WTC11 (cell line): ENCODE measurements at regions not wholly inside any gene's neighbourhood (a gene's known extent, or its start where the extent isn't known, plus 50 kb on each side); places are given as distances from the start of the nearest gene placed in this dataset.

ENCODE experiments used
- ATAC-seq: fragments of 200-7000 bp; cut with Tn5 transposase; 2 replicates; pipeline ENCODE4 v1.10.0; 2021; ENCODE audit warnings: mild to moderate bottlenecking, moderate library complexity
- CTCF ChIA-PET: fragments of 300-600 bp; sonication (Branson Sonifier 250); formaldehyde crosslinking; loops from one replicate; lab custom pipeline; 2021; ENCODE audit warnings: antibody characterized with exemption; lab: Charles Lee
- POLR2A ChIA-PET: fragments of 350-600 bp; sonication (Branson Sonifier 250); formaldehyde crosslinking; loops from one replicate; lab custom pipeline; 2021; ENCODE audit warnings: antibody characterized with exemption; lab: Charles Lee
- DNase-seq: peaks from one replicate; pipeline ENCODE4 v3.0.0; 2021; ENCODE audit warnings: low spot score
- H3K27ac Mint-ChIP-seq: 2 replicates; pipeline ENCODE4 v1.8.0; 2021; ENCODE audit warnings: mixed read lengths
- H3K27me3 Mint-ChIP-seq: 2 replicates; pipeline ENCODE4 v1.8.0; 2021; ENCODE audit warnings: low read depth, mild to moderate bottlenecking, moderate library complexity, mixed read lengths
- H3K36me3 Mint-ChIP-seq: 2 replicates; pipeline ENCODE4 v1.8.0; 2021; ENCODE audit warnings: mixed read lengths
- H3K4me1 Mint-ChIP-seq: 2 replicates; pipeline ENCODE4 v1.8.0; 2022; ENCODE audit warnings: mixed read lengths
- H3K4me3 Mint-ChIP-seq: 2 replicates; pipeline ENCODE4 v1.8.0; 2021; ENCODE audit warnings: mild to moderate bottlenecking, moderate library complexity, mixed read lengths
- H3K9me3 Mint-ChIP-seq: 2 replicates; pipeline ENCODE4 v1.8.0; 2021; ENCODE audit warnings: mixed read lengths
- CBFB ChIP-seq: sonication (generic); formaldehyde crosslinking; IDR thresholded peaks from 2 replicates; pipeline ENCODE4 v1.8.1; 2022; ENCODE audit warnings: mild to moderate bottlenecking, low read depth, missing genetic modification reagents
- ESRRA ChIP-seq: sonication (generic); formaldehyde crosslinking; IDR thresholded peaks from 2 replicates; pipeline ENCODE4 v1.8.1; 2022; ENCODE audit warnings: mild to moderate bottlenecking, missing genetic modification reagents, borderline replicate concordance
- ETV6 ChIP-seq: sonication (generic); formaldehyde crosslinking; IDR thresholded peaks from 2 replicates; pipeline ENCODE4 v1.8.1; 2022; ENCODE audit warnings: mild to moderate bottlenecking, missing genetic modification reagents
- FOXP4 ChIP-seq: sonication (generic); formaldehyde crosslinking; IDR thresholded peaks from 2 replicates; pipeline ENCODE4 v1.8.0; 2022; ENCODE audit warnings: mild to moderate bottlenecking, missing genetic modification reagents
- GTF2I ChIP-seq: fragments of 250-450 bp; sonication (Bioruptor Pico); conservative IDR thresholded peaks from 2 replicates; pipeline ENCODE4 v1.4.0; 2021; ENCODE audit warnings: mild to moderate bottlenecking
- HMGA2 ChIP-seq: fragments of 250-450 bp; sonication (Bioruptor Pico); IDR thresholded peaks from 2 replicates; pipeline ENCODE4 v1.4.0; 2021; ENCODE audit warnings: mild to moderate bottlenecking, moderate library complexity
- JAZF1 ChIP-seq: fragments of 250-450 bp; sonication (Bioruptor Pico); IDR thresholded peaks from 2 replicates; pipeline ENCODE4 v1.9.0; 2021; ENCODE audit warnings: moderate library complexity, mild to moderate bottlenecking, inconsistent platforms
- MXD4 ChIP-seq: fragments of 250-450 bp; sonication (Bioruptor Pico); IDR thresholded peaks from 2 replicates; pipeline ENCODE4 v1.8.0; 2021; ENCODE audit warnings: mild to moderate bottlenecking, moderate library complexity, borderline replicate concordance
- NFE2L1 ChIP-seq: sonication (generic); formaldehyde crosslinking; IDR thresholded peaks from 2 replicates; pipeline ENCODE4 v1.8.1; 2023; ENCODE audit warnings: missing genetic modification reagents
- RELA ChIP-seq: sonication (generic); formaldehyde crosslinking; IDR thresholded peaks from 2 replicates; pipeline ENCODE4 v1.8.1; 2022; ENCODE audit warnings: missing genetic modification reagents, mild to moderate bottlenecking, borderline replicate concordance
- SMAD4 ChIP-seq: sonication (generic); formaldehyde crosslinking; IDR thresholded peaks from 2 replicates; pipeline ENCODE4 v1.8.0; 2022; ENCODE audit warnings: mild to moderate bottlenecking, missing genetic modification reagents
- SP1 ChIP-seq: sonication (generic); formaldehyde crosslinking; conservative IDR thresholded peaks from 2 replicates; pipeline ENCODE4 v1.8.1; 2022; ENCODE audit warnings: missing genetic modification reagents
- TEAD1 ChIP-seq: sonication (generic); formaldehyde crosslinking; IDR thresholded peaks from 2 replicates; pipeline ENCODE4 v1.8.0; 2022; ENCODE audit warnings: mild to moderate bottlenecking, missing genetic modification reagents
- TP53 ChIP-seq: sonication (generic); formaldehyde crosslinking; IDR thresholded peaks from 2 replicates; pipeline ENCODE4 v1.8.1; 2023; ENCODE audit warnings: mild to moderate bottlenecking, missing genetic modification reagents
- ZNF121 ChIP-seq: sonication (generic); formaldehyde crosslinking; IDR thresholded peaks from 2 replicates; pipeline ENCODE4 v1.8.0; 2023; ENCODE audit warnings: missing genetic modification reagents
- ZNF138 ChIP-seq: sonication (generic); formaldehyde crosslinking; conservative IDR thresholded peaks from 2 replicates; pipeline ENCODE4 v1.8.1; 2022; ENCODE audit warnings: mild to moderate bottlenecking, moderate library complexity, missing genetic modification reagents
- ZNF232 ChIP-seq: sonication (generic); formaldehyde crosslinking; IDR thresholded peaks from 2 replicates; pipeline ENCODE4 v1.8.0; 2022; ENCODE audit warnings: mild to moderate bottlenecking, missing genetic modification reagents
- ZNF423 ChIP-seq: fragments of 250-450 bp; sonication (Bioruptor Pico); IDR thresholded peaks from 2 replicates; pipeline ENCODE4 v2.1.2; 2022; ENCODE audit warnings: mild to moderate bottlenecking, moderate library complexity
- ZNF425 ChIP-seq: fragments of 250-450 bp; sonication (Bioruptor Pico); conservative IDR thresholded peaks from 2 replicates; pipeline ENCODE4 v1.9.0; 2021; ENCODE audit warnings: mild to moderate bottlenecking
- TF ChIP-seq, protein P1 (sequence below): fragments of 250-450 bp; sonication (Bioruptor Pico); IDR thresholded peaks from 2 replicates; pipeline ENCODE4 v1.8.0; 2021; ENCODE audit warnings: mild to moderate bottlenecking
- TF ChIP-seq, protein P2 (sequence below): sonication (generic); formaldehyde crosslinking; IDR thresholded peaks from 2 replicates; pipeline ENCODE4 v1.8.0; 2023; ENCODE audit warnings: missing genetic modification reagents
- TF ChIP-seq, protein P3 (sequence below): sonication (generic); formaldehyde crosslinking; IDR thresholded peaks from 2 replicates; pipeline ENCODE4 v1.8.1; 2022; ENCODE audit warnings: mild to moderate bottlenecking, missing genetic modification reagents, moderate library complexity, borderline replicate concordance
- TF ChIP-seq, protein P4 (sequence below): sonication (generic); formaldehyde crosslinking; IDR thresholded peaks from 2 replicates; pipeline ENCODE4 v1.8.1; 2023; ENCODE audit warnings: mild to moderate bottlenecking, missing genetic modification reagents, moderate library complexity
- TF ChIP-seq, protein P5 (sequence below): sonication (generic); formaldehyde crosslinking; IDR thresholded peaks from 2 replicates; pipeline ENCODE4 v1.8.0; 2022; ENCODE audit warnings: mild to moderate bottlenecking, missing genetic modification reagents

GRCh38 chr6:19643713-19644112 lies 193.5 kb upstream of the ID4 start:
- H3K27me3 Mint-ChIP-seq = no peaks in the 10 kb centered on the region
- ATAC-seq (no peak), DNase-seq (no peak)
- H3K36me3 Mint-ChIP-seq = no peaks in the 10 kb centered on the region
- ChIA-PET POLR2A (no interaction called here), CTCF (no interaction called here)
- H3K4me1 Mint-ChIP-seq = no peaks in the 10 kb centered on the region
- H3K4me3 Mint-ChIP-seq = no peak overlapping the region
- H3K9me3 Mint-ChIP-seq = peaks cover 8% of the 10 kb centered on the region; the same call in 1 of the 2 replicates
- TF ChIP-seq, protein P1, sequence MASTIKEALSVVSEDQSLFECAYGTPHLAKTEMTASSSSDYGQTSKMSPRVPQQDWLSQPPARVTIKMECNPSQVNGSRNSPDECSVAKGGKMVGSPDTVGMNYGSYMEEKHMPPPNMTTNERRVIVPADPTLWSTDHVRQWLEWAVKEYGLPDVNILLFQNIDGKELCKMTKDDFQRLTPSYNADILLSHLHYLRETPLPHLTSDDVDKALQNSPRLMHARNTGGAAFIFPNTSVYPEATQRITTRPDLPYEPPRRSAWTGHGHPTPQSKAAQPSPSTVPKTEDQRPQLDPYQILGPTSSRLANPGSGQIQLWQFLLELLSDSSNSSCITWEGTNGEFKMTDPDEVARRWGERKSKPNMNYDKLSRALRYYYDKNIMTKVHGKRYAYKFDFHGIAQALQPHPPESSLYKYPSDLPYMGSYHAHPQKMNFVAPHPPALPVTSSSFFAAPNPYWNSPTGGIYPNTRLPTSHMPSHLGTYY (CRISPR knock-in tag) = no peak
- TF ChIP-seq FOXP4 (CRISPR knock-in tag) = no peak
- no peak for TF ChIP-seq GTF2I
- no peak for TF ChIP-seq SP1
- TF ChIP-seq ESRRA = no peak
- TF ChIP-seq, protein P2, sequence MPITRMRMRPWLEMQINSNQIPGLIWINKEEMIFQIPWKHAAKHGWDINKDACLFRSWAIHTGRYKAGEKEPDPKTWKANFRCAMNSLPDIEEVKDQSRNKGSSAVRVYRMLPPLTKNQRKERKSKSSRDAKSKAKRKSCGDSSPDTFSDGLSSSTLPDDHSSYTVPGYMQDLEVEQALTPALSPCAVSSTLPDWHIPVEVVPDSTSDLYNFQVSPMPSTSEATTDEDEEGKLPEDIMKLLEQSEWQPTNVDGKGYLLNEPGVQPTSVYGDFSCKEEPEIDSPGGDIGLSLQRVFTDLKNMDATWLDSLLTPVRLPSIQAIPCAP (CRISPR knock-in tag) = no peak
- TF ChIP-seq, protein P3, sequence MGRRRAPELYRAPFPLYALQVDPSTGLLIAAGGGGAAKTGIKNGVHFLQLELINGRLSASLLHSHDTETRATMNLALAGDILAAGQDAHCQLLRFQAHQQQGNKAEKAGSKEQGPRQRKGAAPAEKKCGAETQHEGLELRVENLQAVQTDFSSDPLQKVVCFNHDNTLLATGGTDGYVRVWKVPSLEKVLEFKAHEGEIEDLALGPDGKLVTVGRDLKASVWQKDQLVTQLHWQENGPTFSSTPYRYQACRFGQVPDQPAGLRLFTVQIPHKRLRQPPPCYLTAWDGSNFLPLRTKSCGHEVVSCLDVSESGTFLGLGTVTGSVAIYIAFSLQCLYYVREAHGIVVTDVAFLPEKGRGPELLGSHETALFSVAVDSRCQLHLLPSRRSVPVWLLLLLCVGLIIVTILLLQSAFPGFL = no peak
- TF ChIP-seq TP53 (CRISPR knock-in tag) = no peak
- no peak for TF ChIP-seq MXD4 (CRISPR knock-in tag)
- no peak for TF ChIP-seq SMAD4 (CRISPR knock-in tag)
- TF ChIP-seq, protein P4, sequence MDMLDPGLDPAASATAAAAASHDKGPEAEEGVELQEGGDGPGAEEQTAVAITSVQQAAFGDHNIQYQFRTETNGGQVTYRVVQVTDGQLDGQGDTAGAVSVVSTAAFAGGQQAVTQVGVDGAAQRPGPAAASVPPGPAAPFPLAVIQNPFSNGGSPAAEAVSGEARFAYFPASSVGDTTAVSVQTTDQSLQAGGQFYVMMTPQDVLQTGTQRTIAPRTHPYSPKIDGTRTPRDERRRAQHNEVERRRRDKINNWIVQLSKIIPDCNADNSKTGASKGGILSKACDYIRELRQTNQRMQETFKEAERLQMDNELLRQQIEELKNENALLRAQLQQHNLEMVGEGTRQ (CRISPR knock-in tag) = no peak
- TF ChIP-seq, all 79 proteins: peak for 0
- no peak overlapping the region for H3K27ac Mint-ChIP-seq

- Mint-ChIP-seq H3K4me1 (peaks cover 21% of the 10 kb centered on the region), H3K9me3 (peaks cover 15% of the 10 kb centered on the region), H3K36me3 (no peaks in the 10 kb centered on the region), H3K27ac (no peak overlapping the region), H3K4me3 (no peak overlapping the region), H3K27me3 (peaks cover 2% of the 10 kb centered on the region; the same call in 1 of the 2 replicates)
- POLR2A ChIA-PET = no interaction called here
- ATAC-seq (no peak), DNase-seq (no peak)
- CTCF ChIA-PET = no interaction called here
- TF ChIP-seq, protein P5, sequence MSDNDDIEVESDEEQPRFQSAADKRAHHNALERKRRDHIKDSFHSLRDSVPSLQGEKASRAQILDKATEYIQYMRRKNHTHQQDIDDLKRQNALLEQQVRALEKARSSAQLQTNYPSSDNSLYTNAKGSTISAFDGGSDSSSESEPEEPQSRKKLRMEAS (CRISPR knock-in tag) = no peak
- TF ChIP-seq ZNF138 (CRISPR knock-in tag) = no peak
- TF ChIP-seq ZNF121 (CRISPR knock-in tag) = no peak
- no peak for TF ChIP-seq ETV6 (CRISPR knock-in tag)
- no peak for TF ChIP-seq ZNF232 (CRISPR knock-in tag)
- TF ChIP-seq ESRRA = no peak
- no peak for TF ChIP-seq CBFB
- TF ChIP-seq, protein P4 (CRISPR knock-in tag) = no peak
- no peak for TF ChIP-seq HMGA2 (CRISPR knock-in tag)
- TF ChIP-seq ZNF423 (CRISPR knock-in tag) = no peak
- no peak for TF ChIP-seq ZNF425
- no peak for TF ChIP-seq NFE2L1
- TF ChIP-seq JAZF1 (CRISPR knock-in tag) = no peak
- no peak for TF ChIP-seq TEAD1 (CRISPR knock-in tag)
- TF ChIP-seq RELA (CRISPR knock-in tag) = no peak
Observed at GRCh38 chr6:19655744-19656143, 181.4 kb upstream of the ID4 start.
